ENCODE measurements at regions not wholly inside any gene's neighbourhood (a gene's known extent, or its start where the extent isn't known, plus 50 kb on each side); places are given as distances from the start of the nearest gene placed in this dataset.

- POLR2A ChIA-PET, result no interaction called here
Measured at GRCh38 chr14:51445001-51445390, 204.9 kb downstream of the TMX1 start.

DNA sequence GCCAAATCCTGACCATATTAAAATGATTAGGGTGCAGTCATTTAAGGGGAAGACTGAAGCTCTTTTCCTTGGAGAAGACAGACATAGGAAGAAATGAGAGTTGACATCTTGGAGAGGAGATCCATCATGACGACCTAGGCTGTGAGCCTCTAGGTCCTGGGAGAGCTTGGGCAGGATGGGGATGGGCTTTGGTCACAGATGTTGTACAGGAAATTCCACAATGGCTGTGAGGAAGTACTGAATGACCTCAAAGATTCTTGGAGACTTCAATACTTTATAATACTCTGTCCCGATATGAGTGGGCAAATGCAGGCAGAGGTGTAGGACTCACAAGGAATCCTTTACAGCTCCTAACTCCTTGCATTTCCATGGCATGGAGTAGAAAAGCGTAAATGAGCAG lies 204.9 kb upstream of the FRMD6 start:
- CTCF ChIA-PET, result no interaction called here
- H3K4me3 ChIP-seq (ENCODE audit: low read depth, low read length), result no peak overlapping the region
- no peak for TF ChIP-seq ZNF571 (tag by site-specific recombination; IDR thresholded peaks at IDR 0.05)
- no peak for TF ChIP-seq ZNF24 (tag by site-specific recombination; IDR thresholded peaks at IDR 0.05)
- no peak for TF ChIP-seq ZNF548 (tag by site-specific recombination; IDR thresholded peaks at IDR 0.05)
- no peak for TF ChIP-seq ZNF23 (tag by site-specific recombination; IDR thresholded peaks at IDR 0.05; ENCODE audit: borderline replicate concordance)
- TF ChIP-seq, protein P1, sequence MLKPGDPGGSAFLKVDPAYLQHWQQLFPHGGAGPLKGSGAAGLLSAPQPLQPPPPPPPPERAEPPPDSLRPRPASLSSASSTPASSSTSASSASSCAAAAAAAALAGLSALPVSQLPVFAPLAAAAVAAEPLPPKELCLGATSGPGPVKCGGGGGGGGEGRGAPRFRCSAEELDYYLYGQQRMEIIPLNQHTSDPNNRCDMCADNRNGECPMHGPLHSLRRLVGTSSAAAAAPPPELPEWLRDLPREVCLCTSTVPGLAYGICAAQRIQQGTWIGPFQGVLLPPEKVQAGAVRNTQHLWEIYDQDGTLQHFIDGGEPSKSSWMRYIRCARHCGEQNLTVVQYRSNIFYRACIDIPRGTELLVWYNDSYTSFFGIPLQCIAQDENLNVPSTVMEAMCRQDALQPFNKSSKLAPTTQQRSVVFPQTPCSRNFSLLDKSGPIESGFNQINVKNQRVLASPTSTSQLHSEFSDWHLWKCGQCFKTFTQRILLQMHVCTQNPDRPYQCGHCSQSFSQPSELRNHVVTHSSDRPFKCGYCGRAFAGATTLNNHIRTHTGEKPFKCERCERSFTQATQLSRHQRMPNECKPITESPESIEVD (tag by site-specific recombination; IDR thresholded peaks at IDR 0.05), result no peak
- TF ChIP-seq, protein P2, sequence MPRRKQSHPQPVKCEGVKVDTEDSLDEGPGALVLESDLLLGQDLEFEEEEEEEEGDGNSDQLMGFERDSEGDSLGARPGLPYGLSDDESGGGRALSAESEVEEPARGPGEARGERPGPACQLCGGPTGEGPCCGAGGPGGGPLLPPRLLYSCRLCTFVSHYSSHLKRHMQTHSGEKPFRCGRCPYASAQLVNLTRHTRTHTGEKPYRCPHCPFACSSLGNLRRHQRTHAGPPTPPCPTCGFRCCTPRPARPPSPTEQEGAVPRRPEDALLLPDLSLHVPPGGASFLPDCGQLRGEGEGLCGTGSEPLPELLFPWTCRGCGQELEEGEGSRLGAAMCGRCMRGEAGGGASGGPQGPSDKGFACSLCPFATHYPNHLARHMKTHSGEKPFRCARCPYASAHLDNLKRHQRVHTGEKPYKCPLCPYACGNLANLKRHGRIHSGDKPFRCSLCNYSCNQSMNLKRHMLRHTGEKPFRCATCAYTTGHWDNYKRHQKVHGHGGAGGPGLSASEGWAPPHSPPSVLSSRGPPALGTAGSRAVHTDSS (tag by site-specific recombination; IDR thresholded peaks at IDR 0.05), result no peak
- no peak for TF ChIP-seq PRDM2 (tag by site-specific recombination; IDR thresholded peaks at IDR 0.05; ENCODE audit: borderline replicate concordance)
- no peak for TF ChIP-seq ZNF629 (tag by site-specific recombination; IDR thresholded peaks at IDR 0.05)
- TF ChIP-seq FEZF1 (tag by site-specific recombination; IDR thresholded peaks at IDR 0.05), result no peak
- no peak for TF ChIP-seq ZNF707 (tag by site-specific recombination; IDR thresholded peaks at IDR 0.05)
- TF ChIP-seq ZSCAN23 (tag by site-specific recombination; IDR thresholded peaks at IDR 0.05), result no peak
- TF ChIP-seq ZNF624 (tag by site-specific recombination; IDR thresholded peaks at IDR 0.05), result no peak
- no peak for TF ChIP-seq ZFHX2 (tag by site-specific recombination; conservative IDR thresholded peaks at IDR 0.05)
- no peak for TF ChIP-seq ZNF26 (tag by site-specific recombination; IDR thresholded peaks at IDR 0.05)
- no peak for TF ChIP-seq IKZF3 (tag by site-specific recombination; IDR thresholded peaks at IDR 0.05)
- TF ChIP-seq ZNF302 (tag by site-specific recombination; IDR thresholded peaks at IDR 0.05; ENCODE audit: low read depth), result no peak
- POLR2A ChIA-PET, result no interaction called here
- no peak overlapping the region for H3K27ac ChIP-seq (ENCODE audit: extremely low read depth, low read depth, low read length)
- H3K4me1 ChIP-seq (ENCODE audit: control insufficient read depth, insufficient read depth, low read length), result no peaks in the 10 kb centered on the region
- H3K36me3 ChIP-seq (ENCODE audit: control insufficient read depth in 2 of 2, insufficient read depth in 1 of 2, low read length in 2 of 2), result no peaks in the 10 kb centered on the region
- H3K9me3 ChIP-seq (ENCODE audit: control insufficient read depth, insufficient read depth, low read depth, low read length), result no peaks in the 10 kb centered on the region

More at GRCh38 chr14:51445001-51445390, 204.9 kb downstream of the TMX1 start:
- Histone ChIP-seq H3K4me3 (ENCODE audit: low read depth, low read length) (no peak overlapping the region), H3K9me3 (ENCODE audit: control insufficient read depth, insufficient read depth, low read depth, low read length) (no peaks in the 10 kb centered on the region), H3K4me1 (ENCODE audit: control insufficient read depth, insufficient read depth, low read length) (no peaks in the 10 kb centered on the region), H3K36me3 (ENCODE audit: control insufficient read depth in 2 of 2, insufficient read depth in 1 of 2, low read length in 2 of 2) (no peaks in the 10 kb centered on the region), H3K27ac (ENCODE audit: extremely low read depth, low read depth, low read length) (no peak overlapping the region)
- CTCF ChIA-PET, result no interaction called here
- TF ChIP-seq ZNF174 (tag by site-specific recombination; IDR thresholded peaks at IDR 0.05), result no peak
- TF ChIP-seq ZNF701 (tag by site-specific recombination; IDR thresholded peaks at IDR 0.05), result no peak
- no peak for TF ChIP-seq KLF9 (tag by site-specific recombination; IDR thresholded peaks at IDR 0.05; ENCODE audit: low read depth)
